ENCODE measurements at regions not wholly inside any gene's neighbourhood (a gene's known extent, or its start where the extent isn't known, plus 50 kb on each side); places are given as distances from the start of the nearest gene placed in this dataset.

DNA sequence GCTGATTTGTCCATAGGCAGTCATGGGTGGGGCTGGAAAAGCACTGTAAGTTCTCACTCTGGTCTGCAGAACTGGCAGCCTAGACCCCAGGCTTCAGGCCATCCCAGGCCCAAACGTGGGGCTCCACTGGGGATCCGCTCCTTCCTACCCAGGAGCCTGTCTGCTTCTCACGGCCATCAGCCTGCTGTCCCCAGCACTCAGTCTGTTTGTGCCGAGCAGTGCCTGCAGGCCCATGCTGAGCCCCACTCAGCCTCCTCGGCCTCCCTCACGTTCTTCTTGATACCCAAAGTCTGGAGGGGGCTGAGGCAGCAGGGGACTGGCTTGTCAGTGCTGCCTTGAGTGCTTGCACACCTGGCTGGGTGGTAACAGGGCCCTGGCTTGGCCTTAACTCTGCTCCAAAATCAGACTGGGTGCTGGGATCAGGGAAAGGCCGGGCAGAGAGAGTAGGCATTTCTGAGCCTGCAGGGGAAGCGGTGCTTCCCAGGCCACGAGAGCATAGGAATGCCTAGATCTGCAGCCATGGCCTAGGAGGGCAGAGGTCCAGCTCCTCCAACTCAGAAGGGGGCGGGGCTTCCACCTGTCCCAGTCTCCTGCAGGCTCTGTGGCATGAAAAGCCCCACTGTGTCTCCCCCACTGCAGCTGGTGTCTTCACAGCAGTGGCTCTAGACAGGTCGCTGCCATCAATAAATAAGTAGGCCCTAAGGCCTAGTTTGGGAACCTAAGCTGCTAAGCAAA, 772.4 kb upstream of the FBXO33 start:
- Histone ChIP-seq H3K9ac (ENCODE audit: low read length) (no peak overlapping the region), H4K20me1 (ENCODE audit: insufficient read depth) (no peaks in the 10 kb centered on the region), H3K27ac (ENCODE audit: low read depth, low read length) (no peak overlapping the region), H3K4me2 (ENCODE audit: low read length) (no peak overlapping the region), H3K9me3 (ENCODE audit: control insufficient read depth in 1 of 2, insufficient read depth in 1 of 2, low read depth in 1 of 2, low read length in 2 of 2) (no peaks in the 10 kb centered on the region), H3K9me2 (ENCODE audit: insufficient read depth) (no peaks in the 10 kb centered on the region), H3K4me1 (ENCODE audit: control insufficient read depth in 1 of 2, insufficient read depth in 2 of 2, low read length in 2 of 2) (no peaks in the 10 kb centered on the region), H3K36me3 (ENCODE audit: control insufficient read depth in 1 of 2, insufficient read depth in 2 of 2, low read length in 2 of 2) (no peaks in the 10 kb centered on the region), H2AFZ (ENCODE audit: low read depth, low read length, poor library complexity, severe bottlenecking) (no peak overlapping the region), H3K27me3 (ENCODE audit: insufficient read depth, low read length) (no peaks in the 10 kb centered on the region), H3K79me2 (ENCODE audit: insufficient read depth, low read length) (no peaks in the 10 kb centered on the region), H3K4me3 (replicated peaks in 1 of 2; ENCODE audit: low read depth in 1 of 2, low read length in 2 of 2) (no peak overlapping the region)
- ATAC-seq = no peak
- intact Hi-C loops (cut with micrococcal nuclease) = no loop called here
- CTCF ChIA-PET = no interaction called here
- no peak for DNase-seq (ENCODE audit: low read depth, low spot score)
- TF ChIP-seq ZFX (IDR thresholded peaks at IDR 0.05) (0 out of 2 replicates have a peak, but pooled peaks have one; percentile 13), SRF (IDR thresholded peaks at IDR 0.05; ENCODE audit: low read depth) (no peak)
- no TSS peak for BruUV-seq (replicated peaks)
- RAD21 ChIA-PET (ENCODE audit: low non-redundant PET in 1 of 2, low total read pairs in 2 of 2, uncharacterized antibody in 2 of 2, unreplicated experiment in 2 of 2) = no interaction called here
- POLR2A ChIA-PET = no interaction called here

GRCh38 chr14:40199101-40199500, 766.9 kb upstream of the FBXO33 start:
- no peak overlapping the region for H3K4me3 ChIP-seq (replicated peaks in 1 of 2; ENCODE audit: low read depth in 1 of 2, low read length in 2 of 2)
- POLR2A ChIA-PET = no interaction called here
- H2AFZ ChIP-seq (ENCODE audit: low read depth, low read length, poor library complexity, severe bottlenecking) = no peak overlapping the region
- CTCF ChIA-PET = no interaction called here
- no peak overlapping the region for H3K9ac ChIP-seq (ENCODE audit: low read length)
- no peaks in the 10 kb centered on the region for H3K9me2 ChIP-seq (ENCODE audit: insufficient read depth)
- TF ChIP-seq CEBPB (IDR thresholded peaks at IDR 0.05; ENCODE audit: low read depth) (no peak), YY1 (IDR thresholded peaks at IDR 0.05; ENCODE audit: extremely low read depth, insufficient replicate concordance, low read depth, low read length) (no peak), RAD21 (IDR thresholded peaks at IDR 0.05; ENCODE audit: low read depth) (no peak), SIN3A (IDR thresholded peaks at IDR 0.05; ENCODE audit: low read depth) (no peak), CBX3 (IDR thresholded peaks at IDR 0.05; ENCODE audit: low read depth) (no peak), CTCF (IDR thresholded peaks at IDR 0.05 in 2 of 3, conservative IDR thresholded peaks at IDR 0.05 in 1 of 3; ENCODE audit: borderline replicate concordance in 1 of 3, insufficient read depth in 1 of 3, low read depth in 2 of 3, low read length in 2 of 3) (no peak), EGR1 (IDR thresholded peaks at IDR 0.05; ENCODE audit: low read depth) (no peak), ZBTB33 (IDR thresholded peaks at IDR 0.05; ENCODE audit: extremely low read depth, insufficient replicate concordance, low read length) (no peak), EZH2phosphoT487 (IDR thresholded peaks at IDR 0.05; ENCODE audit: borderline replicate concordance) (no peak), ELF1 (IDR thresholded peaks at IDR 0.05; ENCODE audit: borderline replicate concordance, low read depth) (no peak), SRF (IDR thresholded peaks at IDR 0.05; ENCODE audit: low read depth) (no peak), EZH2 (IDR thresholded peaks at IDR 0.05) (no peak)
- TF ChIP-seq, protein P1, sequence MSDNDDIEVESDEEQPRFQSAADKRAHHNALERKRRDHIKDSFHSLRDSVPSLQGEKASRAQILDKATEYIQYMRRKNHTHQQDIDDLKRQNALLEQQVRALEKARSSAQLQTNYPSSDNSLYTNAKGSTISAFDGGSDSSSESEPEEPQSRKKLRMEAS (IDR thresholded peaks at IDR 0.05) = no peak
- intact Hi-C loops (cut with micrococcal nuclease) = no loop called here
- BruUV-seq (replicated peaks) = no TSS peak
- H3K27ac ChIP-seq (ENCODE audit: low read depth, low read length) = no peak overlapping the region
- H3K27me3 ChIP-seq (ENCODE audit: insufficient read depth, low read length) = no peaks in the 10 kb centered on the region
- ATAC-seq (no peak), DNase-seq (ENCODE audit: low read depth, low spot score) (no peak)
- no peaks in the 10 kb centered on the region for H3K9me3 ChIP-seq (ENCODE audit: control insufficient read depth in 1 of 2, insufficient read depth in 1 of 2, low read depth in 1 of 2, low read length in 2 of 2)
- H3K4me2 ChIP-seq (ENCODE audit: low read length) = no peak overlapping the region
- H3K4me1 ChIP-seq (ENCODE audit: control insufficient read depth in 1 of 2, insufficient read depth in 2 of 2, low read length in 2 of 2) = no peaks in the 10 kb centered on the region
- no peaks in the 10 kb centered on the region for H3K79me2 ChIP-seq (ENCODE audit: insufficient read depth, low read length)
- RAD21 ChIA-PET (ENCODE audit: low non-redundant PET in 1 of 2, low total read pairs in 2 of 2, uncharacterized antibody in 2 of 2, unreplicated experiment in 2 of 2) = no interaction called here
- no peaks in the 10 kb centered on the region for H3K36me3 ChIP-seq (ENCODE audit: control insufficient read depth in 1 of 2, insufficient read depth in 2 of 2, low read length in 2 of 2)
- H4K20me1 ChIP-seq (ENCODE audit: insufficient read depth) = no peaks in the 10 kb centered on the region
